AML-193 (cell line): ENCODE measurements at regions not wholly inside any gene's neighbourhood (a gene's known extent, or its start where the extent isn't known, plus 50 kb on each side); places are given as distances from the start of the nearest gene placed in this dataset.

Experiments
- DNase-seq, 2 experiments: peaks; one replicate each; lab custom pipeline; 2025; lab: John Stamatoyannopoulos, UW

DNA sequence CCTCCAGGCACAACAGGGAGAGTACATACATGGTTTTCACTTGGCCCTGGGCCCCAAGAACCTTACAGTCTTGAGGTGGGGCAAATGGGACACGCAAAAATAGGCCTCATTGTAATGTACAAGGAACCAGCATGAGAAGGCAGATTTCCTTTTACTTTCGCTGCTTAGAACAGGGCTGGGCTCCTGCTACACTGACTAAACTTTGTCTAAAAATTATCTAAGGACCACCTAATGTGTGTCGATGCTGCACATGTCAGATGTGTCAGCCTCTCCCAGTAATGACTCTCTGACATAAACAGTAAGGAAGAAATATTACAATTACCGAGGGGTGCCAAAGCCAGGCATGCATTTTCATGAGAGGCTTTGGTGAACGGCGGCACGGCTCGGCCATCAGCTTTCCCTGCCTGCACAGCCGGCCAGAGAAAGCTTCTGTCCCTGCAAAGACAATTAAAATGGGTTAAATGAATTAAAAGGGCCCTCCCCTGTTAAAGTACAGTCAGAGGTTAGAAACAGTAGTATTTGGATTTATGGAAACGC is 224.2 kb upstream of the IRX3 start:
- DNase-seq, result no peak

DNA sequence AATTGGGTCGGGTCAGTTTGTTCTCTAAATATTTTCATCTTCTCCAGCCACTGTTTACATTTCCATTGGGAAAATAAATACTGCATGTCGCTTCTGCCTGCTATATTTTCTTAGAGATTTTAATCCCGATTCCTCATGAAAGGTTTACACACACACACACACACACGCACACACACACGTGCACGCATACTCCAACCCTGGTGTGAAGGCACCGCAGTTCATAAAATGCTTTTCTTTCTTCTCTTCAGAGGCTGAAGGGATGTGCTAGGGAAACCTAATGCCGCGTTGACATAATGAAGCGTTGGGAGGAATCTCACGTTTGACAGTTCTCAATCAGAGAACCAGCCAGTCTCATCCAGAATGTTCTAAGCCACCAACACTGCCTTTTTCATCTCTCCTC is 222.9 kb upstream of the IRX3 start:
- DNase-seq, result no peak

GRCh38 chr16:54508351-54508750 is 221.8 kb upstream of the IRX3 start:
- DNase-seq, result no peak

GRCh38 chr16:54506741-54507500 is 220.3 kb upstream of the IRX3 start:
- DNase-seq, result no peak

- DNase-seq, result no peak
Observed at GRCh38 chr16:54506214-54506580, 219.6 kb upstream of the IRX3 start.

DNA sequence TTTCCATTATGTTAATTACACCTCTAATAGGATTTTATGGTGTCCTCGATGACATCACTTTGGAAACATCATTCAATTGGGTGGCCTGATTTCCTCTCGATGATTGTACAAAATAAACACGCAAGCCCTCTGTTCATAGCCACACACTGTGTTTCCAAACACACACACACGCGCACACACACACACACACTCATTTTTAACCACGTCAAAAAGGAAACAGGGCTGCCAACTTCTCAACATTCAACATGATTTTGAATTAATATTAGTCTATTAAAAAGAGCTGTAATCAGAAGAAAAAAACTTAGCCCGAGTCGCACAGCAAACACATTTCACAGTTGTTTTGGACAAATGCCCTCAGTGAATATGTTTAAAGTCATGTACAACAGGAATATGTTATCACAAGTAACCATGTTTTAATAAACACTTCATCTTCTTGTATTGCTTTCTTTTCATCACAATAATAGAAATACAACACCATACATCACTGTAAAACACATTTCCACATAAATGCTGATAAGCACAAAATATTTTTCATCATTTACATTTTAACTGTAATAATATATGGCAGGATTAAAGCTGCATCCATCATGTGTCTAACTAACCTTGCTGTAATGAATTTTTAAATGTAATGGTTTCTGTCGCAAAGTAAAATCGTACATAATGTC is 219.1 kb upstream of the IRX3 start:
- no peak for DNase-seq

GRCh38 chr16:54504372-54504771 is 217.8 kb upstream of the IRX3 start:
- DNase-seq, result no peak

DNA sequence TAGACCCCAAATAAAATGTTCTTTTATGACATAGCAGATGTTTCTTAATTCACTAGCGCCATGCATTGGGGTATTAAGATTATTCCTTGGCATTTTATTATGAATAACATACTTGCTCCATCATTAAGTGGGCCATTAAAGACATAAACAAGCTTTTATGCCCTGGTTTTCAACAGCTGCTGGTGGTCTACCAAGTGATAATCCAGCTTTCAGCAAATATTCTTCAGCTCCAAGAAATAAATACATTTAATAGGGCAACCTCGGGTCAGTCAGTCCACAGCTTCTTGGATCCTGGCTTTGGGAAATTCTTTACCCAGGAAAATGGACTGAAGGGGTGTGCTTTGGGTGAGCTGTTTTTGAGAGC is 217.3 kb upstream of the IRX3 start:
- DNase-seq, result no peak

GRCh38 chr16:54503011-54503855 is 216.6 kb upstream of the IRX3 start:
- DNase-seq, result no peak

- DNase-seq, result no peak
Observed at GRCh38 chr16:54501797-54502196, 215.2 kb upstream of the IRX3 start.

GRCh38 chr16:54493594-54493993 is 207.0 kb upstream of the IRX3 start:
- DNase-seq, result no peak

DNA sequence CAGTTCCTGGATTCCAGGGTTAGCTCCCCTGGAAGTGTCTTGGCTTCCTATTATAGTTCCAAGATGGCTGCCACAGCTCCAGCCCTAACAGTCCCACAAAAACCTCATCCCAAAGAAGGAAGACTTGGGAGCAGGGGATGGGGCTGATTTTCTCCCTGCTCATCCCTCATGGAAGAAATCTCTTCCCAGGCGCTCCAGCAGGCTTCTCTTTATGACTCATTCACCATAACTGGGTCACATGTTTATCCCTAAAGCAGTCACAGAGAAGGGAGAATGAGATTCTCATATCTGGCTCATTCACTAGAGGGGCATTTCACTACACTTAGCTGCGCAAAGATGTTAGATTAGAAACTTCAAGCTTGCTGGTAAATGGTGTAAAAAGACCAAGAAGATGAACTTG is 206.5 kb upstream of the IRX3 start:
- DNase-seq, result no peak

- no peak for DNase-seq
Observed at GRCh38 chr16:54490112-54490488, 203.5 kb upstream of the IRX3 start.

- no peak for DNase-seq
Observed at GRCh38 chr16:54489225-54490111, 202.9 kb upstream of the IRX3 start.

GRCh38 chr16:54488729-54489128 is 202.1 kb upstream of the IRX3 start:
- no peak for DNase-seq

DNA sequence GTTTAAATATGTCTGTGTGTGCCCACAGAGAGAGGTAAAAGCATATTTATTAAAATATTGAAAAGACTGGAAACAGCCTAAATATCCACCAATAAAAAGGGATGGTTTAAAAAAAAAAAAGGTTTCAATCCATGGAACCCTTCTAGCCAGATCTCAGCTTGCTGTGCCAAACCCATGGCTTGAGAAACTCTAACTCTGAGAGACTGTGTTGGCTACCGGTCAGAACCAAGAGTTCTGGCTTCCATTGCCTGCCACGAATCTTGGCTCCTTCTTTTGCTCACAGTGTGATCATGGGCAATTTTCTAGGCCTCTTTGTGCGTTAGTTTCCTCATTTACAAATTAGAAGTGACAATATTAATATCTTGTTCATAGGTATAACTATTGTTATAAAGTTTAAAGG is 201.3 kb upstream of the IRX3 start:
- no peak for DNase-seq

DNA sequence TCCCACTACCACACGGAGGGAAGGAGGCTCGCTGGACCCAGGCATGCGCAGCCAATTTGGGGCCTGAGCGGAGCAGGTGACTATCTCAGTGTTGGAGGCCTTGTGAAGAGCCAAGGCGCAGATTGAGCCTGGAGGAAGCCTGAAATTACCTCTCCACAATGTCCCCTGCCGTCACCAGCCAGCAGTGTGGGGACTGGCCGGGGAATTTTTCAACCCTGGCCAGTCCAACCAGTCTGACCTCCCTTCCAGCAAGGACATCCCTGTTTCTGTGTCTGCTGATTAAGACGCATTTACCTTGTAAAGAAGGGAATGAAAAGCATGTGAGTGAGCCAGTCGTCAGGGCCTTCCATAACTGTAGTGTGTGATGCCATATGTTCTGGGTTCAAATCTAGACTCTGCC is 198.1 kb upstream of the IRX3 start:
- no peak for DNase-seq

DNA sequence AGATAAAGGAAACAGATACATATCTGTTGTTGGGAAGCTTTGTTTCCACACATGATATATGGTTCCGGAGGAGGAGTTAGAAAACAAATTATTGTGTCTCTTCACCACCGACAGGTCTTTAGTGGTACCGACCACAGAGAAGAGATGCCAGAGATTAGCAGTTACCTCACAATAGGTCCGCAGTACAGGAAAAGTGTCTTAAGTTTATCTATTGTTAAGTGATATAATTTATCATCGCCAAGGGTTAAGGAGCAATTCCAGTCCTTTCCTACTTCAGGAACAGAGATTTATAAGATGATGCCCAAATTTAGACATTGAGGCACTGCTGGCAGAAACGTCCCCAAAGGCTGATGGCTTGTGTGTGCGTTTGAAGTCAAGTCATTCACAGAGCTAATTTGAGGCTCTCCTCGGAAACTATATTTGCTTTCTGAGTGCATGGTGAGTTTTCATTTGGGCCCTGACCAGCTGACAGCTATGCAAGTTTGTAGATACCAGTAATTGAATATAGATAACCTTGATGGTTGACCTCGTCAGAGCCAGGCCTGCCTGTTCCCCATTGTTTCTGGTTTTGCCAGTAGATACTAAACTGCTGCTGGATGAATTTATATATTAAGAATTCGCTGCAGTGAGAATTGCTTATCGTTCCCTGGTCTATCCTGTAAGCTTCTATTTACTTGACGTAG is 196.4 kb upstream of the IRX3 start:
- no peak for DNase-seq

DNA sequence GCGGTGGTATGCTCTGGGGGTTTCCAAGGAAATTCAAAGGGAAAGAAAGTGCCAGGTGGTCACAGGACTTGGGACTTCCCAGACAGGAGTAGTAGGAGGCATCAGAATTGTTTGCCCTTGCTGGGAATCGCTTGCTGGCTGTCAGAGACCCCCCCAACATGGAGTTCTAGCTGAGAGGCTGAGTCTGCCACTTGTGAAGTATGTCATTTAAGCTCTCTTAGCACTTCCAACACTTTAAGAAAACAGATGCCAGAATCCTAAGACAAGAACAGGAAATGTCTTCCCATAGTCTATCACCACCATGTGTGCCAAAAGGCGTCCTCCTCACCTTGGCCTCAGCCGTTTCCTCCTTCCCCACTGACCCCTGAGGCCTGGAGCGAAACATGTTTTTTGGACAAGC is 193.8 kb upstream of the IRX3 start:
- no peak for DNase-seq

GRCh38 chr16:54479546-54479945 is 193.0 kb upstream of the IRX3 start:
- DNase-seq, result no peak

- DNase-seq, result no peak
Observed at GRCh38 chr16:54477714-54478113, 191.1 kb upstream of the IRX3 start.
